M059J (cell line): ENCODE measurements at regions not wholly inside any gene's neighbourhood (a gene's known extent, or its start where the extent isn't known, plus 50 kb on each side); places are given as distances from the start of the nearest gene placed in this dataset.
"Not testable (repeated sequence)": the region's sequence is repeated elsewhere in the genome, so short reads cannot be mapped to it uniquely, and the experiment has no call there.

Experiments
- DNase-seq: peaks from one replicate; pipeline ENCODE4 v3.0.0-alpha.2; 2012; ENCODE audit warnings: low read depth

DNA sequence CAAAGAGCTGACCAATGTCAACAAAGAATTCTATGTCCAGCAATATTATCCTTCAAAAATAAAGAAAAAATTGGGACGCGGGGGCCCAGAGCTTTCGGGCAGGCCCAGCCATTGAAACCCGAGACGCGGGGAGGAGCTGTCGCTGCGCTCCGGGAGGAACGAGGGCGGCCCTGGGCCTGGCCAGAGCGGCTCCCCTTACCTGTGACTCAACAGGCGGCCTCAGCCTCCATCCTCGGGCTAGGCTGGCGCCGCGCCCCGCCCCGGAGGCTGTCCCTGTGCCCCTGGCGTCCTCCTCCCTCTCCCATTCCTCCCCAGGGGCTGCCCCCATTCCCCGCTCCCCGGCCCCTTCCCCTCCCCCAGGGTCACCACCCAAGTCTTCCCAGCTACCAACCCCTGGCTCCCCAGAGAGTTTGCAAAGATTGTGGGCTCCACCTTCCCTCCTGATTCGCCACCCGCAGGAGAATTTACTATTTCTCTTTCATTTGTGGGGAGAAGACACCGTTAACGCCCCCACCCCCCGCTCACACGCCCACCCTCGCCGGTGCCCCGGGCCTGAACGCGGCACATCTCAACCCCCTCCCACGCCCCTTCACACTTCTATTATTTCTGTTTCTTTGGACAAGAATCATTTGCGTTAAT, 127.9 kb downstream of the ARRDC4 start:
- not testable (repeated sequence) for DNase-seq

DNA sequence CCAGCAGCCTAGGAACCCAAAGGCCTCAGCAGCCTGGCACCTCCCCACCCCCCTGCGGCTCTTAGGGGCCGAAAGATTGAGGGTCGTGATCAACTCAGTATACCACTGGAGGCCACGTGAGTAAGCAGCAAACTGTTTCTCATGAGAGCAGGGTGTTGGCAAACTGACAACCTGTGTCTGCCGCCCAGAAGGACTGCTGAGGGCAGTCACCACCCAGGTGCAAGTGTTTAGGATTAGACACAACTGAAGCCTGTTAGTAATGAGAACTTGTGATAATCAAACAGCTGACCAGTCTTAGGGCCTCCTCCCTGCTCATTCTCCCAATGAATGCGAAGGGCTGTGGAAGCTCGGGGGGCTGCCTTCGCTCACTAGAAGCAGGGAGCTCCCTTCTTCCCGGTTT, 128.8 kb downstream of the ARRDC4 start:
- DNase-seq = not testable (repeated sequence)

DNA sequence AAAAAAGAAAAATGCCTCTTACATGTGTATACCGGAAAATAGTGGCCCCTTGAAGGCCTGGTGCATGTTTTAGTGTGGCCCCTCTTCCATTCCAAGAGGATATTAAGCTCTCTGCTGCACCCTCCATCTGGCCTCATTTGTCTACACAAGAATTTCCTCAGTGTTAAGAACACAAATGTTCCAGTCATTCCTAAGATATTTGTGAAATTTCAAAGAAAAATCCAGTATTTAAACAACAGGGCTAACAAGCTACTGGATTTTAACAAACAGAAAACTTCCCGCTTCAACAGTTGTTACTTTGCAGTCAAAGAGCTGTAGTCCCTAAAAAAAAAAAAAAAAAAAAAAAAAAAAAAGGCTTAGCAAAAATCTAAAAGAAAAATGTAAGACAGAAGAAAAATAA, 137.5 kb downstream of the ARRDC4 start:
- DNase-seq = not testable (repeated sequence)

DNA sequence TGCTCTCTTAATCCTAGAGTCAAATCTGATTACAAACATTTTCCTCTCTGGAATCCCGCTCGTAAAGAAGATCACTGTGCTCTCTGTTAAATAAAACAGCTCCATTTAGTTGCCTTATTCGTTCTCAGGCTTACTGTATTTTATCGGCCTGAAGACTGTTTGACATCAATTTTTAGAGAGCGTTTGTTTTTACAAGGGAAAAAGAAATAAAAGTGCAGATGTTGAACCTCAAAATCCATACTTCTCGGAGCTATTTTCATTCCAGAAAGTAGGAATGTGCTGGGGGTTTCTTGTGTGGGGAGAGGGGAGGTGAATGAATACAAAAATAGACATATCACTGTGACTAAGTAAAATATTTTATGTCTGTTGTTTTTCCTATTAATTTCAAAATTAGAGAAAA, 140.1 kb downstream of the ARRDC4 start:
- DNase-seq = not testable (repeated sequence)

DNA sequence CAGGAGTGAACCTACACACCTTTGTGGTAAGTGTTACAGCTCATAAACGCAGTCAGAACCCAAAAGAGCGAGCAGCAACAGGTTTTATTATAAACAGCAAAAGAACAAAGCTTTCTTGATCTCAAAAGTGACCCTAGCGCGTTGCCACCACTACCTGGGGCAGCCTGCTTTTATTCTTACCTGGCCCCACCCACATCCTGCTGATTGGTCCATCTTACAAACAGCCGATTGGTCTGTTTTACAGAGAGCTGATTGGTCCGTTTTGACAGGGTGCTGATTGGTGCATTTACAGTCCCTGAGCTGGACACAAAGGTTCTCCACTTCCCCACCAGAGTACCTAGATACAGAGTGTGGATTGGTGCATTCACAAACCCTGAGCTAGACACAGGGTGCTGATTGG, 143.1 kb downstream of the ARRDC4 start:
- no peak for DNase-seq

DNA sequence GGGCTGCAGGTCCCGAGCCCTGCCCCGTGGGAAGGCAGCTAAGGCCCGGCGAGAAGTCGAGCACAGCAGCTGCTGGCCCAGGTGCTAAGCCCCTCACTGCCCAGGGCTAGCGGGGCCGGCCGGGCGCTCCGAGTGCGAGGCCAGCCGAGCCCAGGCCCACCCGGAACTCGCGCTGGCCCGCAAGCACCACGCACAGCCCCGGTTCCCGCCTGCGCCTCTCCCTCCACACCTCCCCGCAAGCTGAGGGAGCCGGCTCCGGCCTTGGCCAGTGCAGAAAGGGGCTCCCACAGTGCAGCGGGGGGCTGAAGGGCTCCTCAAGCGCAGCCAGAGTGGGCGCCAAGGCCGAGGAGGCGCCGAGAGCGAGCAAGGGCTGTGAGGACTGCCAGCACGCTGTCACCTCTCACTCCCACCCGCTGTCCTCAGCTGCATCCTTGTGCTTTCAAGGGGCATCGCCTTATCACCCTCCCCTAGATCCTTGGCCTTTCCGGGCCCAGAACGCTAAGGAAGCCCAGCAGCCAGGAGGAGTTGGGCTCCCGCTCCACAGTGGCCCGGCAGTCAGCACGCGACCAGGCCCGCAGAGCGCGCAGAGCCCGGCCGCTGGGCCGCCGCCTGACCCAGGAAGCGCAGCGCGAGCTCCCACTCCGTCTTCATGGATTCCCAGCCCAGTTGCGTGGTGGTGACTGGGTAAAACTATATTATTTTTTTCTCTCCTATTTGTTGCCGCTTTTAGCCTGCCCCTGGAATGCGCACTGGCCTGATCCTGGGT, 144.1 kb downstream of the ARRDC4 start:
- DNase-seq = not testable (repeated sequence)

DNA sequence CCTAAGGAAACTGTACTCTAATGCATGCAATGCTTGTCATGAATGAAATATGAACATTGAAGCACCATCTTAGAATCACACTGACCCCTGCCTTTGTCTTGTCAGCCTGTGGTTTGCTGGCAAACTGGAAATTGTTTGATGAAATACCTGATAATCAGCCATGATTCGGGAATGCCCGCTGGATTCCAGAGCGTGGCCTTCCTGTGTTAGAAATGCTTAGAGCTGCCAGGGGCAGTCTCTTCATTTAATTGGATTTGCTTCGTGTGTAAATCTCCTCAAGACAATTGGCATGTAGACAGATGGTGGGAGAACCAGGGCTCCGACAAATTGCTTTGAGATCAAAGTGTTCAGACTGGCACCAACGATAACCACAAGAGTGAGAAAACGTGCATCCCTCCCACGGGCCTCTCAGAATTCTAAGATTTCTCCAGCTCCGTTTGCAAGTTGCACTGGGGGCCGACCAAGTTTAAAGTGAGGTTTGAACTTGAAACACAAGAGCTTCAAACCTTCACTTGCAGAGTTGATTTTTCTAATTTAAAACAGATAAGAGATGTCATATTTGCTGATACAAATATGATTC, 146.2 kb downstream of the ARRDC4 start:
- DNase-seq = peak; percentile 29

DNA sequence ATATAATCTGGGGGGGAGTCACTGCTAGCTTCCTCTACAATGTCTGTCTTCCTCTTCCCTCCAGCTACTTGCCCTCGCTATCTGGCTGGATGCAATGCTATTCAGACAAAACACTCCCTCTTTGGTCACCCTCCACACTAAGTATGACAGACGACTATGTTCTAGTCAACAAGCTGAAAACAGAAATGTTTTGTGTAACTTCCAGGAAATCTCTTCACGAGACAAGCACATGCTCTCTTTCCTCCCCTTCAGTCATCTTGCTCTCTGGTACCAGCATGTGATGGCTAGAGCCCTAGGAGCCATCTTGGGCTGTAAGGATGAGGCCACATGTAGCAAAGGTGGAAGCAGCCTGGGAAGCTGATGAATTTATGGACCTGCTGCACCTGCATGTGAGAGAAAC, 151.3 kb downstream of the ARRDC4 start:
- no peak for DNase-seq

DNA sequence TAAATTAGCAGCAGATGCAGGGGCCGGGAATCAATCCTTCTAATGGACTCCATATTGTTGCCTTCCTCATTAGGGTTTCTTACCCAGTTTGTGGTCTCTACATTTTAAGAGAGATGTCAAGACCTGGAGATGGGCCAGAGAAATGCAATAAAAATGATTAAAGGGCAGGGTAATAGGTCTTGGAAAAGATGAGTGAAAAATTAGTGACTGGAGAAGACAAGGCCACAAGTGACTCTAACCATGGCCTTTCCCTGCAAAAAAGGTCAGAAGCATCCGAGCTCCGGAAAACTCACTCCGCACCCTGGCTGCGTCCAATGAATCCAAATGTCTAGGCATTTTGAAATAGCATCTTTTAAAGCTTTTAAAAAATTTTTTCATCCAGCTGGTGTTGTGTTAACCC, 152.8 kb downstream of the ARRDC4 start:
- DNase-seq = no peak

DNA sequence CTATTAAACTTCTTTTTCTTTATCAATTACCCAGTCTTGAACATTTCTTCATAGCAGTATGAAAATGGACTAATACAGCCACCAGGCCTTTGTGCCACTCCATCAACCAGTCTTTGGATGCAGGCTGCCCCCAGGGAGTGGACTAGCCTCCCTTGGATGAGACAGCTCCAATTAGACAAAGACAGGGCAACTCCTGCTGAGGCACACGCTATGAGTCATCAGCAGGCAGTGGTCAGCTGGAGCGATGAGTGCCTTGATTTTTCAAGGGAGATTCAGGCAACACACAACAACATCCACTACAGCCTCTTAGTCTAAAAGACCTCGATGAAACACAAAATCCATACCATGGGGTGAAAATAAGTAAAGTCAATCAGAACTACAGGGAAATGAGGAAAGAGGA, 160.1 kb downstream of the ARRDC4 start:
- DNase-seq = peak; percentile 73

DNA sequence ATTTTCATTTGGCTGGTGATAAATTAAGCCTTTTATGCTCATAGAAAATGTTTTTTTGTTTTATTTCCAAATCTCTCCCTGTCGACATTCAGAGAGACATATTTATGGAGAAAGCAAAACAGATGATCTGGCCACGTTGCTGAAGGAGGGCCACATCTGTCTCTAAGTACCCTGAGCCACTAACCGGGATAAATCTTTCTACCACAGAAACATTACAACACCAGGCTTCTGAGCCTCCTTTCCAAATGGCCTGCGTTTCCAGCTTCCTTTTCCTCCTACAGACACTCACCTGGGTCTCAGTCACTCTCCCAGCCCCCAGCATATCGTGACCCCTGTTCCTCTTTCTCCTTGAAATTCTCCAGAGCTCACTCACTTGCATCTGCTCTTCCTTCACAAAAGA, 161.0 kb downstream of the ARRDC4 start:
- no peak for DNase-seq

DNA sequence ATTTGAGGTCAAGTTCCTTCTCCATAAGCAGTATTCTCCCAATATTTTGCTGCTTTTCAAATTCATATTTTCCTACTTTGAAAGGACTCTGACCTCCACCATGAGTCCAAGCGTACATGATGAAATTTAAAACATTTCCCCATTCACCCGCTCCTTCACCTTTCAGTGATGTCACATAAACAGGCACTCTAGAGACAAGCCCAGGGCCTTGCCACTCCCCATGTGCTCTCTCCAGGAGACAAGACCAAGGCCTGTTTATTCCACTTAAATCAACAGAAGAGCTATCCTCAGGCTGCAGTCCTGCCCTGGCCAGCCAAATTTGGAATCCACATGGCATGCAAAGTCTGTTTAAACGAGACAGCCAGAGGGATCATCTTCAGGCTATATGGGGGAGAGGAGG, 161.5 kb downstream of the ARRDC4 start:
- no peak for DNase-seq

DNA sequence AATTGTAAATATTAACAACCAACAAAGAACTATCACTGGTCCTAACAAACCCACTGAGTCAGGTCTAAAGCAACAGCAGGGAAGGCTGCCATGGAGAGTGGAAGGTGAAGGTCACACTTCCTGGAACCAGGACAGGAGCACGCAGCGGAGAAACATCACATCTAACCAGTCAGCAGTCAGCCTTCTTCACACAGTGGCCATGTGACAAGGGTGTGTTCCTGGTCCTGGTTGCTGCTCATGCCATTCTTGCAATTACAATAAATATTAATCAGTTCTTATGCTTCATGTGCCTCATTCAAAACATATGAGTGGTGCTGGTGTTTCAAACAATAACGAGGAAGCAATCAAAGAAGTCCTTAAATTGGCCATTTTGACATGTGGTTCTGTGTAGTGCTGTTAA, 162.8 kb downstream of the ARRDC4 start:
- no peak for DNase-seq

DNA sequence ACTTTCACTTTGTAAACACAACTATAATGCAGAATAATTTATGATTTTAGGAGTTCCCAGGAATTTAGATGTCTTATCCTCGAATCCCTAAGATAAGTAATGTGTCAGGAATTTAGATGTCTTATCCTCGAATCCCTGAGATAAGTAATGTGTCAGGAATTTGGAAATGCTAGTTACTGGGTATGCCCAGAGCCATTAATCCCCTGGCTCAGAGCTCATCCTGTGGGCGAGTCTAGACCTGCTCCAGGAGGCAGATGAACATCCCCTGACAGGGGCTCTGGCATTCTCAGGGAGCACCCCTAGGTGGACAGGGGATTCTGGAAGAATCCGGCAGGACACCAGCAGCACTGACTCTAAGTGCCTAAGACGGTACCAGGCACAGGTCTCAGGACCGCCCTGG, 163.3 kb downstream of the ARRDC4 start:
- peak; percentile 61 for DNase-seq

DNA sequence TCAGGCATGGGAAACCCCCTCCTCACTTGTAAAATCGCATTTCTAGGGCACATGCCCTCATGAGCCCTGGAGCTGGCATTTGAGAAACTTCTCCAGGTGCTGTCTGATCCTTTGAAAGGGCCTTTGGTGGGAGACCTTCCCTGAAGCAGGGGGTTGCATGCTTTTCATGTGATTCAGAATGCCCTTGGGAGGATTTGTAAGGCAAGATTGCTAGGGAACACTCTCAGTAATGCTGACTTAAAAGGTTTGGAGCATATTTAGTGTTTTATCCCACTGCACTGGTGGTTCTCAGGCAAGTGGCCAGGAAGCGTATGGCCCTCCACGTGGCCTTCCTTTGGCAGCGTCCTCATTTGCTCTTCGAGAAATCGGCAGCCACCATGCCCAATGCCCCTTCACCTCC, 164.1 kb downstream of the ARRDC4 start:
- DNase-seq = peak; percentile 68

DNA sequence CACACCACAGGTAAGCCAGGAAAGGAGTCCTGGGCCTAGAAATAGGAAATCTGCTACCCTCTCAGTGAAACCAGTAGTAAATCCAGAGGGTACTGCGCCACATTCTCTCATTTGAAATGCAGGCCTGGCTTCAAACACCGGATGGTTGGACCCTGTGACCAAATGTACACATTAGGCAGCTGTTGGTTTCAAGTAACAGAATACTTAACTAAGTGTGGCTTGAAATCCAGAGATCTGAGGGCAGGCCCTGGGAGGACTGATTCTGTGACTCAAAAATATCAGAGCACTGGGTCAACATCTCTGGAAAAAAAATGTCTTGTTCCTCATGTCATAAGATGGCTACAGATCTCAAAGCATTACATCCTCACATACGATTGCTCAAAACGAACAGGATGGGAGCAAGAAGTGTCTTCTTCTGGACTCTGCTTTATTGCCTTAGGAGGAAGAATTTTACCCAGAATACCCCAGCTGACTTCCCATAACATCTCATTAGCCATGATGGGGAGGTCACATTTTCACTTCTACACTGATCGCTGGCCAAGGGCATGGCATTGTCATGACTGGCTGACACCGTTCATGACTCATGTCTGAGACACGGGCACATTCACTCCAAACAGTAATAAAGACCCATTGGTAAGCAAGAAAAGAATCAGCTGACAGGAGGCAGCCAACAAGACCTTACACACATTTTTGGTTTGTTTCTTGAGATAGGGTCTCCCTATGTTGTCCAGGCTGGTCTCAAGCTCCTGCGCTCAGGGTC, 166.0 kb downstream of the ARRDC4 start:
- DNase-seq = peak; percentile 80

DNA sequence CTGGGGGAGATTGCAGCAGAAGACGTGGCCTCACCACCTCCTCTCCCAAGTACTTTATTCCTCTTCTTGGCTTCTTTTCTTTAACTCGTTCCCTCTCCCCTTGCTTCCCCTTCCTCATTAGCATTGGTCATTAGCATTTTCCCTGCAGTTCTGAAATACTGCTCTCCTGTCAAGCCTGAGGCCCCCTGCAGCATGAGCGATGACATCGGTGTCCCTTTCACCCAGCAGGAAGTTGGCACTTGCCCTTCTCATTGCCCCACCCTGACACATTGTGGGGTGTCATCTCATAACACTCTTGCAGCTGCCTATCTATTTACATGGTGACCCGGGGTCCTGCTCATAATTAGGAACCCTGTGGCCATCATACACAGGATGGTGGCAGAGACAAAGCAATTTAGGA, 167.1 kb downstream of the ARRDC4 start:
- no peak for DNase-seq

DNA sequence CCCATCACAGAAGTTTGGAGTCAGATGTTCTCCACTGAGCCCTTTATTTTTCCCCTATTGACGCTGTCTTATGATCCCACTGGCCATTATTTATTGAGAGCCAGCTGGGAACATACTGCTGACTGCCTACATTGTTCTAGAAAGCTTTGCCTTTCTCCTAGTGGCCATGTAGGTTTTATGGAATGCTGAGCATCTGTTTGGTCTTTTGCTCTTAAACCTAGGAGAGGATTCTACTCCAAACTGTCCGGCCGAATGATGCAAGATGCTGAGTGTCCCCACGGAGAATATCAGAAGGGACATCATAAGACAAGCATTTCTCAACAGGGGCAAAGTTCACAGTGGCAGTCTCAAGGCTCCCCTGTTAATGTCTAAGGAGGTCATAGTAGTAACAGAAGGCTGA, 171.4 kb downstream of the ARRDC4 start:
- no peak for DNase-seq

DNA sequence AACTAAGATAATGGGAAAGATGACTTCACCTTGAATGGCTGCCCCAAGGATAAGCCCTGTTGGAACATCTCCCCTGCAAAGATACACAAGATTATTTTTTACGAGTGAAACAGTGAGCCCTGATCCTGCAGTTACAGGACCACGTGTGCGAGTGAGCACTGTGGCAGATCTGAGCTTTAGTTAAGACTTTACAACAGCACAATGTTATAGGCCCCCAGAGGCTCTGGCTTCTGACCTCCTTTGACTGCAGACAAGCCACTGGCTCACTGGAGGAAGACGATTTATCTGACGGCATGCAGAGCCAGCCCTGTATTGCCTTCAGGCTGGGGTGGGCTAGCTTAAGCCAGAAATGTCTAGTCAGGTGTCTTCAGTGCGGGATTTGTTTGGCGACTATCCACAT, 174.4 kb downstream of the ARRDC4 start:
- no peak for DNase-seq

DNA sequence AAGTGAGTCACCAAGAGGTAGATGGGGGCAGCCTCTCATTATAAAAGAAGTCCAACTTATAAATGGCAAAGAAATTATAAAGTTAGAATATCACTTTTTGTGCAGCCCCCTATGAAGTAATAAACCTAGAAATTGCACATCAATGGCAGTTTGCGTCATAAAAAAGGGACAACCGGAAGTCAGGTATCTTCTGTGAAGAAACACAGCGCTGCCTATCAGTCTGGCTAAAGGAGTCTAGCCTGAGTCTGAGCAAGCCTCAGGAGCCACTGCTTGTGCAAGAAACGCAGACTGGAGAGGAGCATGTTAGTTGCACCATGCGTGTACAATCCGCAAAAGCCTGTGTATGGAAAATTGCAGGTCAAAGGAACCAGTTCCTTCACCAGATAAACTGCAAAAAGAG, 178.4 kb downstream of the ARRDC4 start:
- no peak for DNase-seq

DNA sequence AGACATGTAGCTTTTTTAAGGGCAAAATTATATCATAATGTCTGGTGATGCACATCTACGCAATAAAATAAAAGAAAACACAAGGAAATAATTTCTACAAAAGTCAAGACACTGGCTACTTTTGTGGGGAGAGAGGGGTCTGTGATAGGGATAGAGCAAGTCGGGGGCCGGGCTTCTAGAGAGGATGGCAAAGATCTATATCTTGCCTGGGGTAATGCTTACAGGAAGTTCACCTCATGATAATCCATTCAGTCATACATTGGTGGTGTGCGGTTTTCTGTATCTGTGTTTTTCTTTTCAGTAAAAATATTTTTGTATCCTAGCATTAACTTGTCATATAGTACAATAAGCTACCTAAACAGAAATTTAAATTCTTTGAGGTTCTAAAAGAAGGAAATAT, 178.8 kb downstream of the ARRDC4 start:
- no peak for DNase-seq

DNA sequence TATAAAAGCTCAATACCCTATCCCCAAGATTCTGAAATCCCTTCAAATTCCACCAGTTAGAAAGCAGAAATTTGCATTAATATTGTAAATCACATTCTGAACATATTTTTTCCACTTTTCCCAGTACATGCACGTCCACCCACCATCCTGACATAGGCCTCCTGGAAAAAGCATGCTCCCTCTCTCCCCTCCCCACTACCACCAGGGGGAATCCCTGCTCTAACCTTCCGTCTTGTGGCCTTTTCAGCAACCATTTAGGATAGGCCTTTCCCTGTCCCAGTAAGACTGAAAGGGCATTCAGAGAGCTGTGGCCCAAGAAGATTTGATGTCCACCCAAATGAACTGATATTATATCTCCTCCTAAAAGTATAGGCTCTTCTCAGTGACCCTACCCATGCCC, 182.1 kb downstream of the ARRDC4 start:
- peak; percentile 33 for DNase-seq

DNA sequence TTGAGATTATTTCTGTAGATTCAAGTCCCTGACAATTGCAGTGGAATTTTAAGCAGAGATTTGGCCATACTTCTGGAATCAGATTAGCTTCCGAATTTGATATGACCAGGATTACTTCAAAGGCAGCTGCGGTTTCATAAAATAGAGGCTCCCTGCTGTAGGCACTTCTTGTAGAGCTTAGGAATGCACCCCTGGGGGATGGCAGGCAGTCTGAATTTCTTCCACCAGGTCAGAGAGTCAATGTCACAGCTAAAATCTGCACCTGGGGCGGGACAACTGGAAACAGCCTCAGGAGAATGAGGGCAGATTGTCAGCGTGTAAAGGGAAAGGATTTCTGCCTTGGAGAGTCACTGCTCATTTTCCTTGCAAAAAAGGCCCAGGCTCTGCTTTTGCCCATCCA, 182.6 kb downstream of the ARRDC4 start:
- peak; percentile 68 for DNase-seq
